Fibroblast of skin of scalp (primary cell): ENCODE measurements at regions not wholly inside any gene's neighbourhood (a gene's known extent, or its start where the extent isn't known, plus 50 kb on each side); places are given as distances from the start of the nearest gene placed in this dataset.
"Not testable (repeated sequence)": the region's sequence is repeated elsewhere in the genome, so short reads cannot be mapped to it uniquely, and the experiment has no call there.

Experiments
- DNase-seq: peaks from one replicate; pipeline ENCODE4 v3.0.0-alpha.2; 2013

- no peak for DNase-seq
These were observed 57.3 kb upstream of the NOVA1 start for GRCh38 chr14:26655128-26655527.

GRCh38 chr14:26663506-26663905, 65.7 kb upstream of the NOVA1 start:
- no peak for DNase-seq

- not testable (repeated sequence) for DNase-seq
These were observed 81.0 kb upstream of the NOVA1 start for GRCh38 chr14:26678732-26679420.

GRCh38 chr14:26685401-26685800, 87.6 kb upstream of the NOVA1 start:
- DNase-seq, result no peak

GRCh38 chr14:26687301-26687837, 89.5 kb upstream of the NOVA1 start:
- no peak for DNase-seq

GRCh38 chr14:26694521-26694920, 96.7 kb upstream of the NOVA1 start:
- DNase-seq, result no peak

GRCh38 chr14:26702721-26703230, 104.9 kb upstream of the NOVA1 start:
- DNase-seq, result peak; percentile 17

GRCh38 chr14:26703686-26704366, 106.0 kb upstream of the NOVA1 start:
- no peak for DNase-seq

GRCh38 chr14:26707234-26707633, 109.4 kb upstream of the NOVA1 start:
- no peak for DNase-seq

GRCh38 chr14:26709019-26709418, 111.2 kb upstream of the NOVA1 start:
- no peak for DNase-seq

- DNase-seq, result peak; percentile 61
These were observed 121.7 kb upstream of the NOVA1 start for GRCh38 chr14:26719514-26719913.

- DNase-seq, result no peak
These were observed 124.4 kb upstream of the NOVA1 start for GRCh38 chr14:26722258-26722657.

GRCh38 chr14:26729851-26730250, 132.0 kb upstream of the NOVA1 start:
- peak; percentile 87 for DNase-seq

- peak; percentile 43 for DNase-seq
These were observed 133.2 kb upstream of the NOVA1 start for GRCh38 chr14:26730929-26731618.

- no peak for DNase-seq
These were observed 138.0 kb upstream of the NOVA1 start for GRCh38 chr14:26735811-26736210.

- DNase-seq, result peak; percentile 7
These were observed 140.7 kb upstream of the NOVA1 start for GRCh38 chr14:26738571-26738970.

- DNase-seq, result no peak
These were observed 143.9 kb upstream of the NOVA1 start for GRCh38 chr14:26741711-26742212.

- DNase-seq, result no peak
These were observed 145.5 kb upstream of the NOVA1 start for GRCh38 chr14:26743284-26743683.

GRCh38 chr14:26744903-26745302, 147.1 kb upstream of the NOVA1 start:
- no peak for DNase-seq

- no peak for DNase-seq
These were observed 163.7 kb upstream of the NOVA1 start for GRCh38 chr14:26761532-26761931.

- peak; percentile 29 for DNase-seq
These were observed 167.5 kb upstream of the NOVA1 start for GRCh38 chr14:26765301-26765700.

GRCh38 chr14:26765768-26766520, 168.1 kb upstream of the NOVA1 start:
- DNase-seq, result peak; percentile 88
